OCI-LY7 (cell line): ENCODE measurements at regions not wholly inside any gene's neighbourhood (a gene's known extent, or its start where the extent isn't known, plus 50 kb on each side); places are given as distances from the start of the nearest gene placed in this dataset.

Experiments
- BruUV-seq: library from RNA; stranded (reverse); fragments of 400-500 nt; replicated peaks from 2 replicates; lab custom pipeline; 2021; lab: Mats Ljungman, UMichigan
- CTCF ChIA-PET: fragments of 300-600 bp; sonication (Branson Sonifier 250); formaldehyde crosslinking; loops from one replicate; lab custom pipeline; 2022; ENCODE audit warnings: antibody characterized with exemption; ENCODE audit not compliant: unreplicated experiment; lab: Charles Lee
- POLR2A ChIA-PET: fragments of 300-600 bp; sonication (Branson Sonifier 250); formaldehyde crosslinking; loops from one replicate; lab custom pipeline; 2022; ENCODE audit warnings: antibody characterized with exemption; lab: Charles Lee
- DNase-seq: peaks from one replicate; pipeline ENCODE4 v3.0.0-alpha.2; 2015; ENCODE audit warnings: low spot score
- H2AFZ ChIP-seq: fragments of 200-600 bp; sonication (generic), shearing (Covaris generic); 2 replicates; pipeline ENCODE4 v1.6.1; 2014; ENCODE audit warnings: mild to moderate bottlenecking, antibody characterized with exemption, low read length, moderate library complexity
- H3K27ac ChIP-seq: fragments of 200-600 bp; sonication (generic); 2 replicates; pipeline ENCODE4 v1.5.1; 2014; ENCODE audit warnings: mixed run types, low read depth, mild to moderate bottlenecking, moderate library complexity, low read length, inconsistent platforms; ENCODE audit not compliant: poor library complexity, severe bottlenecking
- H3K36me3 ChIP-seq: fragments of 200-600 bp; sonication (generic); 2 replicates; pipeline ENCODE4 v1.6.1; 2014; ENCODE audit warnings: mild to moderate bottlenecking, antibody characterized with exemption, low read length, moderate library complexity, mixed read lengths; ENCODE audit not compliant: insufficient read depth
- H3K4me1 ChIP-seq: fragments of 200-600 bp; sonication (generic); 2 replicates; pipeline ENCODE4 v1.5.1; 2014; ENCODE audit warnings: mild to moderate bottlenecking, low read length; ENCODE audit not compliant: insufficient read depth, poor library complexity, severe bottlenecking
- H3K4me2 ChIP-seq: fragments of 200-600 bp; sonication (generic); 2 replicates; pipeline ENCODE4 v1.6.1; 2014; ENCODE audit warnings: mild to moderate bottlenecking, low read length
- H3K4me3 ChIP-seq: fragments of 200-600 bp; sonication (generic); 2 replicates; pipeline ENCODE4 v1.5.1; 2014; ENCODE audit warnings: mild to moderate bottlenecking, low read depth, low read length; ENCODE audit not compliant: poor library complexity, severe bottlenecking
- H3K79me2 ChIP-seq: fragments of 200-600 bp; sonication (generic); 2 replicates; pipeline ENCODE4 v1.6.1; 2016; ENCODE audit warnings: low read depth, mild to moderate bottlenecking, low read length, moderate library complexity, mixed read lengths; ENCODE audit not compliant: insufficient read depth
- H3K9me2 ChIP-seq: fragments of 200-600 bp; sonication (generic); 2 replicates; pipeline ENCODE4 v1.6.1; 2016; ENCODE audit warnings: mild to moderate bottlenecking, low read length, mixed read lengths; ENCODE audit not compliant: insufficient read depth
- H3K9me3 ChIP-seq: fragments of 200-600 bp; sonication (generic); 2 replicates; pipeline ENCODE4 v1.6.1; 2014; ENCODE audit warnings: mild to moderate bottlenecking, mixed run types, low read length, mixed read lengths
- H4K20me1 ChIP-seq: fragments of 200-600 bp; sonication (generic); 2 replicates; pipeline ENCODE4 v1.6.1; 2014; ENCODE audit warnings: mild to moderate bottlenecking, antibody characterized with exemption, low read length, moderate library complexity, mixed read lengths; ENCODE audit not compliant: insufficient read depth
- CTCF ChIP-seq: fragments of 200-600 bp; sonication (generic); conservative IDR thresholded peaks from 2 replicates; pipeline ENCODE4 v1.5.1; 2014; ENCODE audit warnings: mild to moderate bottlenecking, antibody characterized with exemption, low read length, moderate library complexity, mixed read lengths
- EZH2phosphoT487 ChIP-seq: fragments of 200-600 bp; sonication (generic); IDR thresholded peaks from 2 replicates; pipeline ENCODE4 v1.6.1; 2018; ENCODE audit warnings: low read depth, borderline replicate concordance, mild to moderate bottlenecking, mixed run types, antibody characterized with exemption, low read length, moderate library complexity, mixed read lengths
- intact Hi-C: fragments of 100-400 bp; cut with micrococcal nuclease; formaldehyde crosslinking; loops from one replicate; pipeline ENCODE4 v1.10.0; 2022; ENCODE audit not compliant: unreplicated experiment

- ChIA-PET POLR2A (no interaction called here), CTCF (no interaction called here)
- DNase-seq = no peak
- Histone ChIP-seq H3K4me3 (no peak overlapping the region), H3K27ac (no peak overlapping the region), H3K9me2 (no peaks in the 10 kb centered on the region), H2AFZ (no peak overlapping the region), H3K4me1 (no peaks in the 10 kb centered on the region), H3K79me2 (no peaks in the 10 kb centered on the region), H3K4me2 (no peak overlapping the region), H3K9me3 (peaks cover 29% of the 10 kb centered on the region; the same call in 1 of the 2 replicates), H3K36me3 (no peaks in the 10 kb centered on the region), H4K20me1 (no peaks in the 10 kb centered on the region)
- BruUV-seq = no TSS peak
- TF ChIP-seq CTCF (no peak), EZH2phosphoT487 (no peak)
- intact Hi-C loops = no loop called here
These were observed 807.8 kb upstream of the FOXG1 start for GRCh38 chr14:27958757-27959156.

GRCh38 chr14:27995691-27996090 is 770.9 kb upstream of the FOXG1 start:
- no peak for DNase-seq
- Histone ChIP-seq H3K4me3 (no peak overlapping the region), H3K36me3 (no peaks in the 10 kb centered on the region), H3K9me3 (0 out of 2 replicates have a peak, but pooled peaks cover 3% of the 10 kb centered on the region), H4K20me1 (no peaks in the 10 kb centered on the region), H3K27ac (no peak overlapping the region), H3K4me2 (no peak overlapping the region), H3K9me2 (no peaks in the 10 kb centered on the region), H3K79me2 (no peaks in the 10 kb centered on the region), H2AFZ (no peak overlapping the region), H3K4me1 (no peaks in the 10 kb centered on the region)
- no TSS peak for BruUV-seq
- ChIA-PET CTCF (no interaction called here), POLR2A (no interaction called here)
- TF ChIP-seq CTCF = no peak
- no peak for TF ChIP-seq EZH2phosphoT487
- intact Hi-C loops = no loop called here

GRCh38 chr14:28001002-28001401 is 765.6 kb upstream of the FOXG1 start:
- CTCF ChIA-PET = no interaction called here

More at GRCh38 chr14:28001002-28001401, 765.6 kb upstream of the FOXG1 start:
- no TSS peak for BruUV-seq
- Histone ChIP-seq H2AFZ (no peak overlapping the region), H4K20me1 (no peaks in the 10 kb centered on the region), H3K79me2 (no peaks in the 10 kb centered on the region), H3K9me2 (no peaks in the 10 kb centered on the region), H3K4me3 (no peak overlapping the region), H3K4me2 (no peak overlapping the region), H3K36me3 (no peaks in the 10 kb centered on the region), H3K9me3 (peaks cover 10% of the 10 kb centered on the region; the same call in 1 of the 2 replicates), H3K4me1 (no peaks in the 10 kb centered on the region), H3K27ac (no peak overlapping the region)
- intact Hi-C loops = no loop called here
- TF ChIP-seq CTCF (no peak), EZH2phosphoT487 (no peak)
- POLR2A ChIA-PET = no interaction called here
- no peak for DNase-seq
